Breast epithelium (tissue), 4 donors: ENCODE measurements at regions not wholly inside any gene's neighbourhood (a gene's known extent, or its start where the extent isn't known, plus 50 kb on each side); places are given as distances from the start of the nearest gene placed in this dataset.

Experiments used
- DNase-seq, 2 donors: peaks; one replicate each; pipeline ENCODE4 v3.0.0-alpha.2; 2019; ENCODE audit warnings: low spot score in 2 of 2
- H3K27ac ChIP-seq, 2 donors: fragments of 200-600 bp; sonication (generic) in 1 of 2; one replicate each; pipeline ENCODE4 v1.5.1; 2016 to 2019; ENCODE audit warnings: mild to moderate bottlenecking in 1 of 2
- H3K27me3 ChIP-seq, 2 donors: fragments of 200-600 bp; sonication (generic) in 1 of 2; one replicate each; pipeline versions ENCODE4 v1.5.1 to v1.6.0; 2017 to 2019; ENCODE audit warnings: control low read depth in 1 of 2, mild to moderate bottlenecking in 1 of 2
- H3K36me3 ChIP-seq: fragments of 200-600 bp; one replicate; pipeline ENCODE4 v1.5.1; 2019
- H3K4me1 ChIP-seq, 2 donors: fragments of 200-600 bp; sonication (generic); one replicate each; pipeline ENCODE4 v1.5.1; 2016 to 2019; ENCODE audit warnings: control low read depth in 1 of 2
- H3K4me3 ChIP-seq, 3 donors: fragments of 200-600 bp; sonication (generic); 1 replicate in 2 of 3; 2 replicates in 1 of 3; pipeline ENCODE4 v1.5.1; 2016 to 2019; ENCODE audit warnings: mild to moderate bottlenecking in 3 of 3, moderate library complexity in 2 of 3
- H3K9me3 ChIP-seq, 2 donors: fragments of 200-600 bp; sonication (generic) in 1 of 2; one replicate each; pipeline ENCODE4 v1.5.1; 2016 to 2019; ENCODE audit warnings: control low read depth in 1 of 2
- CTCF ChIP-seq, 3 donors: fragments of 450-650 bp; IDR thresholded peaks; one replicate each; pipeline ENCODE4 v1.5.1; 2016 to 2017; ENCODE audit warnings: antibody characterized with exemption in 3 of 3, mild to moderate bottlenecking in 3 of 3, moderate library complexity in 3 of 3
- POLR2A ChIP-seq: fragments of 450-650 bp; IDR thresholded peaks from one replicate; pipeline ENCODE4 v1.6.1; 2016; ENCODE audit warnings: antibody characterized with exemption, mild to moderate bottlenecking, moderate library complexity
- POLR2AphosphoS5 ChIP-seq, 3 donors: sonication (generic); formaldehyde crosslinking; IDR thresholded peaks; one replicate each; pipeline ENCODE4 v1.6.1; 2017; ENCODE audit warnings: antibody characterized with exemption in 3 of 3
- intact Hi-C: fragments of 100-400 bp; cut with DNase I; formaldehyde crosslinking; loops from one replicate; pipeline ENCODE4 v1.15.1; 2023; ENCODE audit warnings: low total_unique reads

GRCh38 chr1:96445302-96445701, 276.3 kb upstream of the PTBP2 start:
- intact Hi-C loops = no loop called here
- Histone ChIP-seq H3K27me3 (no peaks in the 10 kb centered on the region), H3K27ac (no peak overlapping the region), H3K4me1 (no peaks in the 10 kb centered on the region), H3K9me3 (no peaks in the 10 kb centered on the region), H3K36me3 (no peaks in the 10 kb centered on the region), H3K4me3 (no peak overlapping the region)
- TF ChIP-seq CTCF (IDR thresholded peaks at IDR 0.05) = no peak
- TF ChIP-seq POLR2AphosphoS5 (IDR thresholded peaks at IDR 0.05) = no peak
- no peak for TF ChIP-seq POLR2A
- DNase-seq = no peak

DNA sequence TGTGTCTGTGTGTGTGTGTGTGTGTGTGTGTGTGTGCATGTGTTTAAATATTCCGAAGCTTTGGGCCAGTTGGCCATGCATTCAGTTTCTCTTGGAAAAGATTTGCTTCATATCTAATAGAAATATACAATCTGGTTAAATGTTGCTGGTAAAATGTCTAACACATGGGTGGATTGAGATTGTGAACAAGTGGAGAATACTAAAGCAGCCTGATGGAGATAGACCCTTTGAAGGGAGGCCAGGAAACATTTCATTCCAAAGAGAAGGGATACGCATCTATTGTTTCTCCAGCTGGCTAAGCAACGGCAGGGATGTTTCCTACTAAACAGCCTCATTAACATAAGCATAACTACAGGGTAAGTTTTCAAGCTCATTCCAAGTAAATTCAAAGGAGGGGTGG, 257.5 kb upstream of the PTBP2 start:
- Histone ChIP-seq H3K9me3 (no peaks in the 10 kb centered on the region), H3K4me3 (no peak overlapping the region), H3K27ac (no peak overlapping the region), H3K4me1 (no peaks in the 10 kb centered on the region), H3K36me3 (no peaks in the 10 kb centered on the region), H3K27me3 (no peaks in the 10 kb centered on the region)
- DNase-seq = no peak
- intact Hi-C loops = no loop called here
- TF ChIP-seq CTCF (IDR thresholded peaks at IDR 0.05) (no peak), POLR2AphosphoS5 (IDR thresholded peaks at IDR 0.05) (no peak), POLR2A (no peak)

DNA sequence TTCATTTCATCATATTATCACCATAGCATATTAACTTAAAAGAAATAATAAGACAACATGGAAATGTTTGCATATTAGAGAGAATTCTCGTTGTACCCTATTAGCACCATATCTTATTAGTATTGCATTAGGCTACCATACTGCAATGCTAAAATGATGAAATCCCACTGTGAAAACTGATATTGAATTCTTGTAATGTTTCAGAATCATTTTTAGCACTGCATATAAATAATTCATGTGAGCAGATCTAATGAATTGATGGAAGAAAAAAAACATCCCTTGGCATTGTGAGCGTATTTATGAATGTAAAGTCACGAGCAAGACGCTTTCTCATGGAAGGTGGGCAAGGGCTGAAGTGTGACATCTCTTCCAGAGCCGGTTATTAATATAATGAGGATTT, 257.1 kb upstream of the PTBP2 start:
- Histone ChIP-seq H3K4me3 (no peak overlapping the region), H3K9me3 (no peaks in the 10 kb centered on the region), H3K4me1 (no peaks in the 10 kb centered on the region), H3K27ac (no peak overlapping the region), H3K27me3 (no peaks in the 10 kb centered on the region), H3K36me3 (no peaks in the 10 kb centered on the region)
- no peak for TF ChIP-seq POLR2A
- TF ChIP-seq CTCF (IDR thresholded peaks at IDR 0.05) = no peak
- no peak for TF ChIP-seq POLR2AphosphoS5 (IDR thresholded peaks at IDR 0.05)
- intact Hi-C loops = no loop called here
- DNase-seq = no peak

GRCh38 chr1:96464991-96465390, 256.6 kb upstream of the PTBP2 start:
- H3K9me3 ChIP-seq = no peaks in the 10 kb centered on the region
- intact Hi-C loops = no loop called here
- DNase-seq = no peak
- H3K4me3 ChIP-seq = no peak overlapping the region
- H3K27ac ChIP-seq = no peak overlapping the region
- no peaks in the 10 kb centered on the region for H3K36me3 ChIP-seq
- no peaks in the 10 kb centered on the region for H3K27me3 ChIP-seq
- TF ChIP-seq POLR2A = no peak
- no peak for TF ChIP-seq CTCF (IDR thresholded peaks at IDR 0.05)
- TF ChIP-seq POLR2AphosphoS5 (IDR thresholded peaks at IDR 0.05) = no peak
- H3K4me1 ChIP-seq = no peaks in the 10 kb centered on the region

DNA sequence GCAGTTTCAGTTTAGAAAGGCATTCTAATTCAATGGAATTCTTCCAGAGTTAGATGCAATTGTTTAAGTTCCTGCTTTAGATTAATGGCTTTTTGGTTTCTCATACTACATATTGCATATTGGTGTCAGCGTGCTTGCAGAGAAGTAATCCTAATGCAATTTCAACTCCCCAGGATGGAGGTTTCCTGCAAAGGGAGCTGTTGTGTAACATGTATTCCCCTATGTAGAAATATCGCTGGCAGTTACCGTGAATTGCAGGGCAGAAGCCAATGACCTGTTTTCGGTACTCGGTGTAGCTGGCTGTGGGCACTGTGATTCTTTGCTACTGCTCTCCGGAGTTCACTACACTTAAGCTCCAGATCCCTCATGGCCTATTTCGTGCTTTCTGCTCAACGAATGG, 256.1 kb upstream of the PTBP2 start:
- H3K4me3 ChIP-seq = no peak overlapping the region
- intact Hi-C loops = no loop called here
- no peaks in the 10 kb centered on the region for H3K4me1 ChIP-seq
- H3K9me3 ChIP-seq = no peaks in the 10 kb centered on the region
- no peaks in the 10 kb centered on the region for H3K36me3 ChIP-seq
- no peak overlapping the region for H3K27ac ChIP-seq
- TF ChIP-seq POLR2AphosphoS5 (IDR thresholded peaks at IDR 0.05) (no peak), POLR2A (no peak), CTCF (IDR thresholded peaks at IDR 0.05) (no peak)
- H3K27me3 ChIP-seq = no peaks in the 10 kb centered on the region
- no peak for DNase-seq
